ENCODE measurements at regions not wholly inside any gene's neighbourhood (a gene's known extent, or its start where the extent isn't known, plus 50 kb on each side); places are given as distances from the start of the nearest gene placed in this dataset.

DNA sequence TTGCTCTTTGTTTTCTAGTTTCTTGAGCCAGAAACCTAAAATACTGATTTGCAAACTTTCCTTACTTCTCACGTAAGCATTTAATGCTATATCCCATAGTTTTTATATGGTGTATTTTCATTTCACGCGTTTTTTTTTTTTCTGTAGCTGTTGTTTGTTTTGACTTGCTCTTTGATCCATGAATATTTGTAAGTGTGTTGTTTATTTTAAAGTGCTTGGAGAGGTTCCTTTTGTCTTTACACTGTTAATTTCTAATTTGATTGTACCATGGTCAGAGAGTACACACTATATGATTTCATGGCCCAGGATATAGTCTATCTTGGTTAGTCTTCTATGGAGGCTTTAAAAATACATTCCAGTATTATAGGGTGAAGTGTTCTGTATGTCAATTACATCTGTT is 84.8 kb upstream of the RNF217 start:
- no peak for DNase-seq

GRCh38 chr6:124879110-124879991 is 82.9 kb upstream of the RNF217 start:
- no peak for DNase-seq

DNA sequence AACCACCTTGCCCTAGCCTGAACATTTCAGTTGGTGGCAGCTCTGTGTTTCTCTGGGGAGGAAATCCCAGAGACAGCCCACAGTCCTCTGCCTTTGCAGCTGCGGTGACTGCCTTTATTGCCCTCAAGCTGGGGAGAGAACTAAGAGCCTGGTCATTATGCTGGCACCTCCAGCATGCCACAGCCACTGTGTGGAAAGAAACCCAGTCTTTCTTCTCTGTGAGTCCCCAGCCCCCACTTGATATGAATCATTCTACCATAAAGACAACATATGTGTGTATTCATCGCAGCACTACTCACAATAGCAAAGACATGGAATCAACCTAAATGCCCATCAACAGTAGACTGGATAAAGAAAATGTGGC is 82.3 kb upstream of the RNF217 start:
- DNase-seq: no peak

DNA sequence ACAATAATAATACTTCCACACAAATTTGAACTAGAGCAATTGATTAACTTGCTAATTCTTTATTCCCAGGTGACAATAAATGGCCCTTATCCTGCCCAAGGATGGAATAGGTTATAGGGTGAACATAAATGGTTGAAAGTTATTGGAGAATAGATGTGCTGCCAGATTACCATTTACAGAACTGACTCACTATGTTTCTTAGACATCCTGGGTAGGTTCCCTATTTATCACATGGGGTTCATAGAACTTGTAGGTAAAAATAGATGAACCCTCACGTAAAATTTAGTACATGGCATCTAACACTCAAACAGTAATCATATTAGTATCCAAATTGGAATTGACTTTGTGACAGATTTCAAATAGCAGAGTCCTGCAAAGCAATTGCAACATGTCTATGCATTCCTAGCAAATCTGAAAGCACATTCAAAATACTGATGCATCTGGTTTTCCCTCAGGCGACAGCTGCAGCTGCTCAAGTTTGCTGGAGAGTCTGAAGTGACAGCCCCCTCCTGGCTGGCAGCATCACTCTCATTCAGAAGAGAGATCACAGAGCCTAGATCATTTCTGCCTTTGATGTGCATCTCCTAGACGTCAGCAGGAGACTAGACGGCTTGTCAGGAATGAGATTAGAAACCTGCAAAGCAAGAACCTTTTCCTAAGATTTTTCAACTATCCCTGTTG is 80.2 kb upstream of the RNF217 start:
- peak; percentile 86 for DNase-seq

- no peak for DNase-seq
Measured at GRCh38 chr6:124882579-124883393, 79.5 kb upstream of the RNF217 start.

GRCh38 chr6:124885171-124885570 is 77.1 kb upstream of the RNF217 start:
- DNase-seq: no peak

DNA sequence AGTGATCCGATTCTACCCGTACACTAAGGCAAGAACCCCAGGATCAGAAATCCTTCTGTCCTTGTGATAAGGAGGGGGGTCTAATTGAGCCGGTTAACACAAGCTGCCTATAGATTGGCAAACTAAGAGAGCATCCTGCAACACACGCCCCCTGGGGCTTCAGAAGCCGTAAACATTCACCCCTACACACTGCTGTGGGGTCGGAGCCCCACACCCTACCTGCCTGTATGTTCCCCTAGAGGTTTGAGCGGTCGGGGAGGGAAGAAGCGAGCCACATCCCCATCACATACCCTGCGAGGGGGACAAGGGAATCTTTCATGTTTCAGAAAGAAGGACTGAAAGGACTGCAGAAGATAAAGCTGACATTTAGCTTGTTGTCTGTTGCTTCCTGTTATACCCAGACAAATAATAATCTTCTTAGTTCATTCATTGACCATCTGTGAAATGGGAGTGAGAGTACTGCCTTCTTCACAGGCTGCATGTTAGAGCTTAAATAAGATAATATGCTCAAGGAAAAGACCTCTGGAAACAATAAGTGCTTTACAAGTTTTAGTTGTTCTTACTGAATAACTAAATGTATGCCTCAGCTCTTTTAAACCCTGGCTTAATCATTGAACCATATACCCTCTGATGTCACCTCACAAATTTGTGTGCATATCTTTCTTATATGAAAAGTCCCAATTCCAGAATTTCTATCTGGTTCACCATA is 74.2 kb upstream of the RNF217 start:
- DNase-seq: no peak

GRCh38 chr6:124888581-124889371 is 73.5 kb upstream of the RNF217 start:
- no peak for DNase-seq

- no peak for DNase-seq
Measured at GRCh38 chr6:124901084-124901483, 61.2 kb upstream of the RNF217 start.

DNA sequence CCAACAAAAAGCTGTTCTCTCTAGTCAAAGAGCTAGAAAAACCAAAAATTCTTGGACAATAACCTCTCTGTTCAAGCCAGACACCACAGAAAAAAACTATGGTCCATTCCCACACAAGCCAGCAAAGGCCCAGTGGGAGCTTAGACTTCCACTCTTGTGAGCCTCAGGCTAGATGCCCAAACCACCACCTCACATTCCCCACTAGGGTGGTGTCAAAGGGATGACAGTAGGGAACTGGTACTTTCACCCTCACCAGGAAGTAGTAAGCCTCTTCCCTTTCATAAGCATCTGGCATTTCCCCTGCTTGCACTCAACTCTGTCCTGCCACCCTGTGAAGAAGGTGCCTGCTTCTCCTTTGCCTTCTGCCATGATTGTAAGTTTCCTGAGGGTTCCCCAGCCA is 58.4 kb upstream of the RNF217 start:
- DNase-seq: no peak

DNA sequence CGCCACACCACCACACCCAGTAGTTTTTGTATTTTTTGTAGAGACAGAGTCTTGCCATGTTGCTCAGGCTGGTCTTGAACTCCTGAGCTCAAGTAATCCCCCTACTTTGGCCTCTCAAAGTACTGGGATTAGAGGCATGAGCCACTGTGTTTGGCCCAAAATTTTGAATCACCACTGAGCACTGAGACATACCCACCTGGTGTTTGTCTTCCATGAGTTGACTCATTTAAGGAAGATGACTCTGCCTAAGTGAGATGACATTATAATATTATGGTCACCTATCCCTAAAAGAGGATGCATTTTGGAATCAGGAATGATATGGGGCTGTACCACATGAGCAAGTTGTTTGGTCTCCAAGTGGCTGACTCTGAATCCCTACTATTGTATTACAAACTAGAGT is 54.6 kb upstream of the RNF217 start:
- no peak for DNase-seq

Data from NCI-H82 (cell line).